CD4-positive, alpha-beta T cell (primary cell): ENCODE measurements at regions not wholly inside any gene's neighbourhood (a gene's known extent, or its start where the extent isn't known, plus 50 kb on each side); places are given as distances from the start of the nearest gene placed in this dataset.
A peak's percentile ranks its signal among the peaks of the same experiment; 100 is the strongest.
"Not testable (repeated sequence)": the region's sequence is repeated elsewhere in the genome, so short reads cannot be mapped to it uniquely, and the experiment has no call there.

Source experiments
- ATAC-seq: fragments of 200-7000 bp; cut with Tn5 transposase; one replicate; pipeline ENCODE4 v1.10.0; 2022; ENCODE audit warnings: mild to moderate bottlenecking; ENCODE audit not compliant: poor library complexity
- CTCF ChIA-PET: fragments of 350-600 bp; sonication (Branson Sonifier 250); formaldehyde crosslinking; loops from one replicate; lab custom pipeline; 2021; ENCODE audit warnings: antibody characterized with exemption, inconsistent platforms; lab: Charles Lee
- POLR2A ChIA-PET: fragments of 350-600 bp; sonication (Branson Sonifier 250); formaldehyde crosslinking; loops from one replicate; lab custom pipeline; 2021; ENCODE audit warnings: antibody characterized with exemption, inconsistent platforms; lab: Charles Lee
- DNase-seq, 14 experiments: peaks; one replicate each; pipeline ENCODE4 v3.0.0-alpha.2; 2013 to 2020; ENCODE audit warnings: mixed read lengths in 2 of 14
- H3K27ac ChIP-seq, 2 donors: one replicate each; pipeline versions ENCODE4 v1.5.1 to v1.7.0; 2013; ENCODE audit warnings: low read length in 2 of 2, low read depth in 1 of 2, mild to moderate bottlenecking in 1 of 2
- H3K27me3 ChIP-seq, 2 experiments: 1 replicate in 1 of 2; 2 replicates in 1 of 2; pipeline versions ENCODE4 v1.6.1 to v1.7.0; 2013; ENCODE audit warnings: low read length in 2 of 2, control low read depth in 1 of 2, mild to moderate bottlenecking in 1 of 2, moderate library complexity in 1 of 2; ENCODE audit not compliant: insufficient read depth in 2 of 2, control insufficient read depth in 1 of 2
- H3K36me3 ChIP-seq: one replicate; pipeline ENCODE4 v1.6.1; 2013; ENCODE audit warnings: low read length, control low read depth; ENCODE audit not compliant: insufficient read depth
- H3K4me1 ChIP-seq: one replicate; pipeline ENCODE4 v1.6.1; 2013; ENCODE audit warnings: low read length, control low read depth; ENCODE audit not compliant: insufficient read depth
- H3K4me3 ChIP-seq: one replicate; pipeline ENCODE4 v1.5.1; 2013; ENCODE audit warnings: mild to moderate bottlenecking, low read length, moderate library complexity
- H3K9me3 ChIP-seq, 2 experiments: 1 replicate in 1 of 2; 2 replicates in 1 of 2; pipeline versions ENCODE4 v1.6.1 to v1.7.0; 2013; ENCODE audit warnings: low read length in 2 of 2, mild to moderate bottlenecking in 2 of 2, control low read depth in 1 of 2, moderate library complexity in 1 of 2; ENCODE audit not compliant: control insufficient read depth in 1 of 2, insufficient read depth in 1 of 2
- H3K27ac Mint-ChIP-seq: one replicate; pipeline ENCODE4 v1.8.0; 2020; ENCODE audit warnings: mixed read lengths
- H3K27me3 Mint-ChIP-seq: one replicate; pipeline ENCODE4 v1.8.0; 2021; ENCODE audit warnings: mixed read lengths
- H3K36me3 Mint-ChIP-seq: one replicate; pipeline ENCODE4 v1.8.0; 2021; ENCODE audit warnings: low read depth, mixed read lengths
- H3K4me1 Mint-ChIP-seq: one replicate; pipeline ENCODE4 v1.8.0; 2021; ENCODE audit warnings: low read depth, mixed read lengths
- H3K4me3 Mint-ChIP-seq: one replicate; pipeline ENCODE4 v1.8.0; 2020; ENCODE audit warnings: mild to moderate bottlenecking, mixed read lengths
- H3K9me3 Mint-ChIP-seq: one replicate; pipeline ENCODE4 v1.8.0; 2020; ENCODE audit warnings: mixed read lengths
- intact Hi-C, 2 experiments: fragments of 100-400 bp; cut with DNase I in 1 of 2; cut with micrococcal nuclease in 1 of 2; formaldehyde crosslinking; loops; one replicate each; pipeline versions ENCODE4 v1.15.1 to v1.9.0; 2023 to 2025; cut with DNase I, micrococcal nuclease
- TF ChIP-seq, protein P1 (sequence below): fragments of 200-600 bp; IDR thresholded peaks from one replicate; pipeline ENCODE4 v1.8.0; 2022; ENCODE audit warnings: antibody characterized with exemption, mild to moderate bottlenecking

GRCh38 chr16:29141586-29142324 lies 156.9 kb downstream of the LAT start:
- H3K9me3 ChIP-seq: no peaks in the 10 kb centered on the region
- ATAC-seq (no peak), DNase-seq (no peak)
- ChIA-PET POLR2A (no interaction called here), CTCF (no interaction called here)
- H3K27me3 ChIP-seq: no peaks in the 10 kb centered on the region
- no peak overlapping the region for H3K27ac ChIP-seq
- intact Hi-C loops: no loop called here
- H3K4me1 ChIP-seq: peaks cover 7% of the 10 kb centered on the region
- H3K4me3 ChIP-seq: no peak overlapping the region
- H3K36me3 Mint-ChIP-seq: peaks cover 19% of the 10 kb centered on the region
- no peaks in the 10 kb centered on the region for H3K27me3 Mint-ChIP-seq
- TF ChIP-seq, protein P1, sequence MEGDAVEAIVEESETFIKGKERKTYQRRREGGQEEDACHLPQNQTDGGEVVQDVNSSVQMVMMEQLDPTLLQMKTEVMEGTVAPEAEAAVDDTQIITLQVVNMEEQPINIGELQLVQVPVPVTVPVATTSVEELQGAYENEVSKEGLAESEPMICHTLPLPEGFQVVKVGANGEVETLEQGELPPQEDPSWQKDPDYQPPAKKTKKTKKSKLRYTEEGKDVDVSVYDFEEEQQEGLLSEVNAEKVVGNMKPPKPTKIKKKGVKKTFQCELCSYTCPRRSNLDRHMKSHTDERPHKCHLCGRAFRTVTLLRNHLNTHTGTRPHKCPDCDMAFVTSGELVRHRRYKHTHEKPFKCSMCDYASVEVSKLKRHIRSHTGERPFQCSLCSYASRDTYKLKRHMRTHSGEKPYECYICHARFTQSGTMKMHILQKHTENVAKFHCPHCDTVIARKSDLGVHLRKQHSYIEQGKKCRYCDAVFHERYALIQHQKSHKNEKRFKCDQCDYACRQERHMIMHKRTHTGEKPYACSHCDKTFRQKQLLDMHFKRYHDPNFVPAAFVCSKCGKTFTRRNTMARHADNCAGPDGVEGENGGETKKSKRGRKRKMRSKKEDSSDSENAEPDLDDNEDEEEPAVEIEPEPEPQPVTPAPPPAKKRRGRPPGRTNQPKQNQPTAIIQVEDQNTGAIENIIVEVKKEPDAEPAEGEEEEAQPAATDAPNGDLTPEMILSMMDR: no peak
- H3K27ac Mint-ChIP-seq: peak overlapping the region; percentile 80
- peaks cover 2% of the 10 kb centered on the region for H3K36me3 ChIP-seq
- no peaks in the 10 kb centered on the region for H3K9me3 Mint-ChIP-seq
- peaks cover 22% of the 10 kb centered on the region for H3K4me1 Mint-ChIP-seq
- H3K4me3 Mint-ChIP-seq: no peak overlapping the region

- peaks cover 19% of the 10 kb centered on the region for H3K36me3 Mint-ChIP-seq
- DNase-seq, H3K36me3 ChIP-seq, ATAC-seq, H3K4me3 Mint-ChIP-seq, H3K9me3 ChIP-seq, H3K4me3 ChIP-seq, intact Hi-C loops, H3K27ac ChIP-seq, H3K27ac Mint-ChIP-seq, H3K27me3 Mint-ChIP-seq, H3K9me3 Mint-ChIP-seq, H3K27me3 ChIP-seq, H3K4me1 ChIP-seq, POLR2A ChIA-PET, CTCF ChIA-PET: not testable (repeated sequence)
- peaks cover 22% of the 10 kb centered on the region for H3K4me1 Mint-ChIP-seq
Observed at GRCh38 chr16:29141121-29141520, 156.3 kb downstream of the LAT start.

DNA sequence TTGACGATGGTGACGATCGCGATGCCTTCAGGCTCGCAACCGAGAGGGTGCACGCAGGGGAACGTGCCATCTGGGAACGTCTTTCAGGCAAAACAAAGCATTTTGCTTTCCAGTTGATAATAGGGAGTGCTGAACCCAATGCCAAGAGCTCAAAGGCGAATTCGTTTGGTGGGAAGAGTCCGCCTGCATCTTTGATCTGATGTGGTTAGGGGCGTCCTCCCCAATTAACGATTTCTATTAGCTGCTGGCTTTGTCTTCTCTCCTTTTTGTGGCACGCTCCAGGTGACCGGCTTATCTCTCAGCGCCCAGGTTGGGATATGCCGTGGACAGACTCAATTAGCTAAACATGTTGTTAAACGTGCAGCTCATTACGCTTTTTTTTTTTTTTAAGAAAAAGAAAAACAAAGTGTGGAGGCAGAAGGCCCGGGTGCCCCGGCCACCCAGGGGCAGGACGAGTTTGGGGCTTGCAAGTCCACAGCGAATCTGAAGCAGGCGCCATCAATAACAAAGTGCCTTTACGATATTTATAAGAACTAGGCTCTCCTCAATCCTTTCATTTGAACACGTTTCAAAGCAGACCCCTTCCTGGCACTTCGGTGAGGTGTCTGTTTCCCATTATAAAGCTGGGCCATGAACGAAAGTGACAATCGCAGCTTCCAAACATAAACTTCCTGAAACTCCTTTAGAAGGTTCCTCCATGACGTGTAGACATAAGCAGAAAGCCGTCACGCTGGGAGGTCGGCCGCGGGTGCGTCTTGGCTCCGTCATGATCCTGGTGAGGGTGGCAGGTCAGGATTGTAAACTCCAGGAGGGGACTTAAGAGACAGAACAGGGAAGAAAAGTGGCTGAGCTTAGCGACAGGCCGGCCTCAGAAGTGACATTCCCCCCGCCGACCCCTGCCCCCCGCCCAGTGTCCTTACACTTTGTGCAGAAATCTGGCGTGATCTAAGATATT lies 155.3 kb downstream of the LAT start:
- ATAC-seq, intact Hi-C loops, CTCF ChIA-PET, H3K27me3 ChIP-seq, H3K9me3 ChIP-seq, H3K27ac Mint-ChIP-seq, H3K4me1 ChIP-seq, H3K4me3 Mint-ChIP-seq, POLR2A ChIA-PET, H3K4me3 ChIP-seq, H3K27me3 Mint-ChIP-seq, H3K9me3 Mint-ChIP-seq, H3K27ac ChIP-seq, H3K36me3 ChIP-seq, DNase-seq: not testable (repeated sequence)
- Mint-ChIP-seq H3K36me3 (peaks cover 16% of the 10 kb centered on the region), H3K4me1 (peaks cover 18% of the 10 kb centered on the region)

DNA sequence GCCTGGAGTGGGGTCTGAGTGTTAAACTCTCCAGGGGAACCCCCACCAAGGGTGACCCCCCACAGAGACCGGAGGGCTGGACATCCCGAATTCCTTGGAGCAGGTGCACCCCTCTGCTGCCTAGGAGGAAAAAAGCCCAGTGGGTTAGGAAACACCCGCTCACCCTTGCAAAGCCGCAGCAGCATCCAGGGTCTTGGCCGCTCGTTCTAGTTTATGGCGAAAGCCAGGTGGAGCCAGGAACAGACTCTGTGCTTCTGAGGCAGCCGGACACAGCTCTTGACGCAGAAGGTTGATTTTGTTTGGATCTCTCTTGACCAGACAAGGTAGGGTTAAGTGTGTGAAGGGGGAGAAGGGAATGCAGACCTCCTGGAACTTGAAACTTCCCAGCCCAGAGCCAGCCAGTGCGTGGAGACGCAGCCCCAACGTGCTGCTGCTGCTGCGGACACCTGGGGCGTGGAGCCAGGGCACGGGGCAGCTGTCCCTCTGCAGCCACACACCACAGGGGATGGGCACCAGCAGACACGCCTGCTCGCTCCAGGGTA lies 154.5 kb downstream of the LAT start:
- no peaks in the 10 kb centered on the region for H3K27me3 Mint-ChIP-seq
- H3K9me3 Mint-ChIP-seq: no peaks in the 10 kb centered on the region
- H3K4me3 Mint-ChIP-seq: no peak overlapping the region
- no peak overlapping the region for H3K4me3 ChIP-seq
- H3K27ac Mint-ChIP-seq: no peak overlapping the region
- no peak overlapping the region for H3K27ac ChIP-seq
- DNase-seq (no peak), ATAC-seq (no peak)
- no peaks in the 10 kb centered on the region for H3K27me3 ChIP-seq
- ChIA-PET CTCF (no interaction called here), POLR2A (no interaction called here)
- no peaks in the 10 kb centered on the region for H3K36me3 ChIP-seq
- intact Hi-C loops: no loop called here
- peaks cover 7% of the 10 kb centered on the region for H3K4me1 ChIP-seq
- peaks cover 24% of the 10 kb centered on the region for H3K36me3 Mint-ChIP-seq
- TF ChIP-seq, protein P1: no peak
- peaks cover 0 to 3% of the 10 kb centered on the region in 2 experiments for H3K9me3 ChIP-seq
- H3K4me1 Mint-ChIP-seq: peaks cover 17% of the 10 kb centered on the region

GRCh38 chr16:29138698-29139097 lies 153.8 kb downstream of the LAT start:
- H3K4me1 ChIP-seq, H3K4me3 ChIP-seq, H3K9me3 Mint-ChIP-seq, H3K36me3 ChIP-seq, H3K27ac ChIP-seq, H3K9me3 ChIP-seq, H3K27me3 ChIP-seq, H3K4me3 Mint-ChIP-seq, POLR2A ChIA-PET, CTCF ChIA-PET, ATAC-seq, intact Hi-C loops, H3K27me3 Mint-ChIP-seq, DNase-seq: not testable (repeated sequence)
- H3K4me1 Mint-ChIP-seq: peaks cover 17% of the 10 kb centered on the region
- H3K36me3 Mint-ChIP-seq: peaks cover 24% of the 10 kb centered on the region
- H3K27ac Mint-ChIP-seq: peak overlapping the region; percentile 89
